Ectodermal cell (in vitro differentiated cells): ENCODE measurements at regions not wholly inside any gene's neighbourhood (a gene's known extent, or its start where the extent isn't known, plus 50 kb on each side); places are given as distances from the start of the nearest gene placed in this dataset.

Experiments used
- H3K27ac ChIP-seq: 2 replicates; pipeline ENCODE4 v1.7.0; 2013; ENCODE audit warnings: mild to moderate bottlenecking, low read depth, low read length; ENCODE audit not compliant: insufficient read depth, poor library complexity, severe bottlenecking
- H3K27me3 ChIP-seq: 2 replicates; pipeline ENCODE4 v1.7.0; 2013; ENCODE audit warnings: mild to moderate bottlenecking, low read length; ENCODE audit not compliant: insufficient read depth, control insufficient read depth, poor library complexity, severe bottlenecking
- H3K36me3 ChIP-seq: one replicate; pipeline ENCODE4 v1.7.0; 2013; ENCODE audit warnings: low read length; ENCODE audit not compliant: control insufficient read depth, insufficient read depth
- H3K4me1 ChIP-seq: one replicate; pipeline ENCODE4 v1.7.0; 2013; ENCODE audit warnings: low read length; ENCODE audit not compliant: control insufficient read depth, insufficient read depth
- H3K4me3 ChIP-seq: 2 replicates; pipeline ENCODE4 v1.7.0; 2013; ENCODE audit warnings: low read depth, low read length, control low read depth; ENCODE audit not compliant: insufficient read depth
- H3K9me3 ChIP-seq: 2 replicates; pipeline ENCODE4 v1.7.0; 2013; ENCODE audit warnings: mild to moderate bottlenecking, low read length, moderate library complexity; ENCODE audit not compliant: control insufficient read depth
- WGBS, 2 experiments: methylation state at CpG; one replicate each; pipeline ENCODE4 v1.1.7; 2013; ENCODE audit warnings: missing lambda C conversion rate in 2 of 2; 5-methylcytosine and 5-hydroxymethylcytosine counted together

DNA sequence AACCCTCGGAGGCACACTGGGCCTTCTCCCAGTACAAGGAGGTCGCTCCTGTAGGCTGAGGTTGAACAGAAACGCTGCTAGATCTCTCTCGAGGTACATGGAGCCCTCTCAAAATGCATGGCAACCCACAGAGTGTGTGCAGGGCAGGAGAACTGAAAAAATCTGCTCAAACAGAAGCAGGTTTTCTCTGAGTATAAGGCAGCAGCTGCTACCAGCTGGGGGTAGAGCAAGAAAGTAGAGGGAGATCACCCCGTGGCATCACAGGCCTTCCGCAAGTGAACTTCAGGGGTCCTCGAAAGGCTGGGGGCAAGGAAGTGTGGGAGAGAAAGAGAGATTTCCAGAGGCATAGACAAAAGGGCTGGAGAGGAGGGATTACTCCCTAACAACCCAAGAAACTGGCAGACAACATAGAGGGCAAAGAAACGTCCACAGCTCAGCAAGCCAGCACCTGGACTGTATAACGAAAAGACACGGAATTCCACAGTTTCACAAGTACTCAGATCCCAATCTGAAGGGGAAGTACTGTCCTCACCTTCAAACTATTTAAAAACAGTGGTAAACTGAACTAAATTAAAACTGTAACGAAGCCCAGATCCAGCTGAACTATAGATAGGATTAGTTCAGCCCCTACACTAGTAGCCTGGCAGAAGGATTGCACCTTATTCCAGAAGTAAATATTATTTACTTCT lies 299.2 kb downstream of the IPMK start:
- Histone ChIP-seq H3K36me3 (no peaks in the 10 kb centered on the region), H3K4me1 (no peaks in the 10 kb centered on the region), H3K9me3 (no peaks in the 10 kb centered on the region), H3K27ac (no peak overlapping the region), H3K27me3 (no peaks in the 10 kb centered on the region), H3K4me3 (no peak overlapping the region)
- WGBS, 2 experiments = 91% methylated on average over 11 of the region's 11 CpGs

DNA sequence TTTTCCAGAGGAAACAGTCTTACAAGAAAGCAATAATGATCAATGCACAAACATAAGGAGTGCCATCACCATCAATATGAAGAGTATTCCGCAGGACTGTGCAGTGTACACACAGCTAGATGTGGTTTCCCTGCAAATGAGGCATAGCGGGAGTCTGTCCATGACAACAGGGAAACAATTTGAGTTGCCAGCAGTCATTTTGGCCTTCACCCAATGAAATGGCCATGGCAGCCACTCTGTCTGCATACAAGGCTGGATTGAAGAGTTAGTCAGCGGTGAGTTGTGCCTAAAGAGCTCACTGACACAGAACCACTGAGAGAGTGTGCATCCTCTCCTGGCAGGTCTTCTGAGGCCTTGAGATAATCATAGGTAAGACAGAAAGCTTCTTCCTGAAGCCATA lies 303.3 kb downstream of the IPMK start:
- 97 to 98% methylated on average over 3 of the region's 3 CpGs for WGBS, 2 experiments
- Histone ChIP-seq H3K27ac (no peak overlapping the region), H3K9me3 (no peaks in the 10 kb centered on the region), H3K4me3 (no peak overlapping the region), H3K36me3 (no peaks in the 10 kb centered on the region), H3K27me3 (no peaks in the 10 kb centered on the region), H3K4me1 (no peaks in the 10 kb centered on the region)

DNA sequence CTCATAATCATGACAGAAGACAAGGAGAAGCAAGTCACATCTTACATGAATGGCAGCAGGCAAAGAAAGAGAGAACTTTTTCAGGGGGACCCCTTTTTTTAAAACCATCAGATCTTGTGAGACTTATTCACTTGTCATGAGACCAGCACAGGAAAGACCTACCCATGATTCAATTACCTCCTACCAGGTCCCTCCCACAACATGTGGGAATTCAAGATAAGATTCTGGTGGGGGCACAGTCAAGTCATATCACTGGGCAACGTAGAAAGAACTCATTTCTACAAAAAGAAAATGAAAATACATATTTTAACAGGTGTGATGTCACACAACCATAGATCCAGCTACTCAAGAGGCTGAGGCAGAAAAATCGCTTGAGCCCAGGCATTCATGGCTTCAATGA lies 304.1 kb downstream of the IPMK start:
- H3K36me3 ChIP-seq = no peaks in the 10 kb centered on the region
- H3K9me3 ChIP-seq = no peaks in the 10 kb centered on the region
- WGBS, 2 experiments = 87 to 88% methylated on average over 1 to 2 of the region's 2 CpGs
- no peaks in the 10 kb centered on the region for H3K27me3 ChIP-seq
- no peak overlapping the region for H3K27ac ChIP-seq
- H3K4me1 ChIP-seq = no peaks in the 10 kb centered on the region
- H3K4me3 ChIP-seq = no peak overlapping the region

DNA sequence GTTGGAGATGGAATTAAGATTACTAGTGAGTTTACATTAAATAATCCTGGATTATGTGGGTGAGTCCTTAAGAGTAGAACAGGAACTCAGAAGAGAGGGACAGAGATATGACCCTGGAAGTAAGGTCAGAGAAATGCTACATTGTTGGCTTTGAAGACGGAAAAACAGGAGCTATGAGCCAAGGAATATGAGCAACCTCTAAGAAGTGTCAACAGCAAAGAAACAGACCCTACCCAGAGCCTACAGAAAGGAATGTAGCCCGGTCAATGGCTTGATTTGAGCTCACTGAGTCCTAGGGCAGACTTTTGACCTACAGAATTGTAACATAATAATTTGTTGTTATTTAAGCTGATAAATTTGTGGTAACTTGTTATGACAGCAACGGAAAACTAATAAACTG lies 304.9 kb downstream of the IPMK start:
- H3K4me3 ChIP-seq = no peak overlapping the region
- H3K27me3 ChIP-seq = no peaks in the 10 kb centered on the region
- WGBS, 2 experiments = 92 to 94% methylated on average over 2 of the region's 3 CpGs
- H3K4me1 ChIP-seq = no peaks in the 10 kb centered on the region
- H3K36me3 ChIP-seq = no peaks in the 10 kb centered on the region
- H3K27ac ChIP-seq = no peak overlapping the region
- H3K9me3 ChIP-seq = no peaks in the 10 kb centered on the region

DNA sequence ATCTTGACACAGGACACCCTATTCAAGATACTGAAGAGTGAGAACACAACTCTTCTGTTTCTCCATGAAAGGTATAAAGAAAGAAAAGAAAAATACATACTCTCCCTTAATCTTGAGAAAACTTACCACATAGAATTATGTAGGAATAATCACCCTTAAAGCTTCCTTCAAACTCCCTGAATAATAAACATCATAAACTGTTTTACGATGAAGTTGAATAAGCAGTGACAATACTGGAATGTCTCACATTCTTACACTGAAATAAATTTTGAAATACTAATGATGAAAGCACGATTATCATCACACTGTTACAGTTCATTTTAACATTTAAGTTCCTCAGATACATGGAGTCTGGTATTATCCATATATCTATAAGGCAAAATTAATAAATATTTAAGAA lies 306.2 kb downstream of the IPMK start:
- Histone ChIP-seq H3K27me3 (no peaks in the 10 kb centered on the region), H3K4me3 (no peak overlapping the region), H3K27ac (no peak overlapping the region), H3K4me1 (no peaks in the 10 kb centered on the region), H3K9me3 (no peaks in the 10 kb centered on the region), H3K36me3 (no peaks in the 10 kb centered on the region)
- 100% methylated on average over 1 of the region's 2 CpGs for WGBS, 2 experiments

DNA sequence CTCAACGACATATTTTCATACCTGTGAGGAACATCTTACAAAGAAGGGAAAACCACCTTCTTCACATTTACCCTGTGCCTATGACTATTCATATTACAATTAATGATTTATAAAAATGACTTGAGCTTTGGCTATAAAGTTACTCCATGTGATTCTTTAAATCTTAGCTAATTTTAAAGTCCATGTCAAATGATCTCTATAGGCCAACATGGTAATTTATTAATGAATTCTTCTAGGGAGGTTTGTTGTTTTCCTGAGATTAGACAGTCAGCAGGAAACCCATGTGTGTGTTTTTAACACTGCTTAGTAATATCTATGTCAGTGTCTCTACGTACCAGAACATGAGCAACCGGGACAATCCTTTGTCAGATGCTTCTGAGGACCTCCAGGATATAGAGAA lies 307.3 kb downstream of the IPMK start:
- H3K27ac ChIP-seq = no peak overlapping the region
- no peaks in the 10 kb centered on the region for H3K4me1 ChIP-seq
- H3K9me3 ChIP-seq = no peaks in the 10 kb centered on the region
- 69 to 75% methylated on average over 3 of the region's 3 CpGs for WGBS, 2 experiments
- no peaks in the 10 kb centered on the region for H3K27me3 ChIP-seq
- H3K4me3 ChIP-seq = no peak overlapping the region
- no peaks in the 10 kb centered on the region for H3K36me3 ChIP-seq

DNA sequence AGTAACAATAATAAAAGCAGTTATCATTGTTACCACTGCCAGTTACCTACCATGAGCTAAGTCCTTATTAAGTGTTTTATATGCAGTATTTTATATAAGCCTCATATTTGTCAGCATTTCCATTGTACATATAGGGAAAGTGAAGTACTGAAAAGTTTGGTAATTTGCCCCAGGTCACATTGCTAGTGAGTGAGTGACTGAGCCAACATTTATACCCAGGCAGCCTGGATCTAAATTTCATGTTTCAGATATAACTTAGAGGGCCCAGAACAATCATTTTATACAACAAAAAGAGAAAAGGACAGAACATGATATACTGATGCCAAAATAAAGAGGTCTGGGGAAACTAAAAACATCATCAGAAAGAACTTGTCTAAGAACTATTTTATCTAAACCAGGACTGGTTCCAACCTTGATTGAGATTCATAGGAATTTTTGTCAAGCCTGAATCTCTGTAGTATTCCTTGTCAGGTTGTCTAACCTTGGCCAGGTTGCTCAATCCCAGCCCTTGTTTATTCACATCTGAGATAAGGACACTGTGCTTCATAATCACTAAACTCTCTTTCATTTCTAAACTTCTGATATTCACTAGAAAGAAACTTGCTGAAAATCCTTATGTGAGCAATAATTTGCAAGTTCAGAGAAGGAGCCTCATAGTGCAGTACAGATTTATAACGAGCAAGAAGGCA lies 308.2 kb downstream of the IPMK start:
- Histone ChIP-seq H3K9me3 (no peaks in the 10 kb centered on the region), H3K4me1 (no peaks in the 10 kb centered on the region), H3K27ac (no peak overlapping the region), H3K36me3 (no peaks in the 10 kb centered on the region), H3K27me3 (no peaks in the 10 kb centered on the region), H3K4me3 (no peak overlapping the region)
- WGBS, 2 experiments = 78 to 100% methylated on average over 1 of the region's 1 CpG

DNA sequence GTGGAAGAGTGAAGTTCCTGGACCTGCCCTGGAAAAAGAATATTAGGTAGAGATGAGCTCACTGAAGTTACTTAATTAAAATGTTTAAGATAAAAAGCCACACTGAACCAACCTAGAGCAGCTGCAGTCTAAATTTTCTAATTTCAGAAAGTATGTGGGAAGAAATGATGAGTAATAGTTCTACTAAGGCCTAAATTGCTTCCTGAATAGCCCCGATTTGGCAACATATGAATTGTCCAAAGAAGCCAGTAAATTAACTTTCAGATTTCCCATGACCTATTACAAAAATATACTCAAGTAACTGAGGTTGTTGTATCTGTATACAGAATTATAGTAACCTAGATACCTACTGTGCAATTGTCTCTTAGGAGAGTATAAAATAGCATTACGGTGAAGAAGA lies 312.6 kb downstream of the IPMK start:
- Histone ChIP-seq H3K9me3 (no peaks in the 10 kb centered on the region), H3K4me3 (no peak overlapping the region), H3K4me1 (no peaks in the 10 kb centered on the region), H3K36me3 (no peaks in the 10 kb centered on the region), H3K27me3 (no peaks in the 10 kb centered on the region), H3K27ac (no peak overlapping the region)
- 90% methylated on average over 2 of the region's 2 CpGs; no CpG with 5 or more reads in 1 of the 2 experiments for WGBS, 2 experiments

DNA sequence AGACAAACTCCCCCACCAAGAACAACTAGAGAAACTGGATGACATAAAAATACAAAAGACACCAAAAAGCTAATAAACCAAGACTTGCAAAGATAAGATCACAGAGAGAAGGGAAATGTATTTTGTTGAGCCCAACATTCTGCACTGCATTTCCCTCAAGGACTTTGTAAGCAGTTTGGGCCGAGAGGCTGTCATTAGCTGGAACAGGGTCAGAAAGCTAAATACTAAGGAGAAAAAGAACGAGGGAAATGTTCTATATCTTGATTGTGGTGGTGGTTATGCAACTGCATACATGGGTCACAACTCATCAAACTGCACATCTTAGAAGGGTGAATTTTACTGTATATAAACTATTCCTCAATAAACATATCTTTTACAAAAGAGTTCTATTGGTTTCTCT lies 315.0 kb downstream of the IPMK start:
- no peaks in the 10 kb centered on the region for H3K36me3 ChIP-seq
- H3K27me3 ChIP-seq = no peaks in the 10 kb centered on the region
- H3K27ac ChIP-seq = no peak overlapping the region
- no peaks in the 10 kb centered on the region for H3K9me3 ChIP-seq
- 53 to 68% methylated on average over 2 of the region's 2 CpGs for WGBS, 2 experiments
- H3K4me1 ChIP-seq = no peaks in the 10 kb centered on the region
- no peak overlapping the region for H3K4me3 ChIP-seq

DNA sequence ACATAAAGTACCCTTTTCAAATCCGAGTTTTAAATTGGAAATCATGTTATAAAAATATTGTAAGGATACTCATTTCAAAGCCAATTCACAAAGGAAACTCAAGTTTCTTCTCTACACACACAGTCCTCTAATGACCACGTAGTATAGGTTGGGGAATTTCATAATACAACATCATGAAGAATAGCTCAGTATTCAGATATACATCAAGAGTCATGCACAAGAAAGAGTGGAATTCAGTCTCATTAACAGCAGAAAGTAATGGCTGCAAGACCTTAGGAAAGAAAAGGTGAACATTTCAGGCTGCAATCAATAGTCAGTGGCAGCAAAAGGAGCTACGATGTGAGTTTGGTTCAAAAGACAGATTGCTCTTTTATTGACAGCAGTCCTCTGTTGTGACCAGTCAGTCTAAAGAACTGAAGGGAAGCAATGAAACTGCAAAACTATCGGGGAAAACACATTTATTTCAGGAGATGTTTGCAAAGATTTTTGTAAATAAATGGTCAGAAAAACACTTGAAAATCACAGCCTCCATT lies 317.2 kb downstream of the IPMK start:
- Histone ChIP-seq H3K36me3 (no peaks in the 10 kb centered on the region), H3K9me3 (no peaks in the 10 kb centered on the region), H3K4me3 (no peak overlapping the region), H3K4me1 (no peaks in the 10 kb centered on the region), H3K27ac (no peak overlapping the region), H3K27me3 (no peaks in the 10 kb centered on the region)
- 70 to 87% methylated on average over 2 to 4 of the region's 4 CpGs for WGBS, 2 experiments
